MCF 10A (cell line): ENCODE measurements at regions not wholly inside any gene's neighbourhood (a gene's known extent, or its start where the extent isn't known, plus 50 kb on each side); places are given as distances from the start of the nearest gene placed in this dataset.

ENCODE experiments used
- BruUV-seq: library from RNA; stranded (reverse); fragments of 400-500 nt; replicated peaks from 2 replicates; lab custom pipeline; 2021; lab: Mats Ljungman, UMichigan
- CTCF ChIA-PET: fragments of 300-600 bp; sonication (Branson Sonifier 250); formaldehyde crosslinking; extraction: SDS; loops from one replicate; lab custom pipeline; 2021; ENCODE audit warnings: antibody characterized with exemption, inconsistent platforms; lab: Yijun Ruan, JAX
- POLR2A ChIA-PET: fragments of 300-600, 350-650 bp; sonication (Branson Sonifier 250); formaldehyde crosslinking; extraction: SDS; loops from one replicate; lab custom pipeline; 2020; ENCODE audit warnings: antibody characterized with exemption, inconsistent platforms; lab: Yijun Ruan, JAX
- DNase-seq: peaks from one replicate; pipeline ENCODE4 v3.0.0-alpha.2; 2018; ENCODE audit not compliant: unreplicated experiment
- H3K27ac Mint-ChIP-seq: one replicate; pipeline ENCODE4 v1.8.0; 2022; ENCODE audit warnings: mild to moderate bottlenecking, low read depth, mixed read lengths; ENCODE audit not compliant: unreplicated experiment
- H3K27me3 Mint-ChIP-seq: one replicate; pipeline ENCODE4 v1.8.0; 2022; ENCODE audit warnings: mixed read lengths; ENCODE audit not compliant: insufficient read depth, unreplicated experiment
- H3K36me3 Mint-ChIP-seq: one replicate; pipeline ENCODE4 v1.8.0; 2022; ENCODE audit warnings: mild to moderate bottlenecking, moderate library complexity, mixed read lengths; ENCODE audit not compliant: insufficient read depth, unreplicated experiment
- H3K4me1 Mint-ChIP-seq: one replicate; pipeline ENCODE4 v1.8.0; 2022; ENCODE audit warnings: mixed read lengths; ENCODE audit not compliant: insufficient read depth, unreplicated experiment
- H3K4me3 Mint-ChIP-seq: one replicate; pipeline ENCODE4 v1.8.0; 2022; ENCODE audit warnings: mild to moderate bottlenecking, moderate library complexity, mixed read lengths; ENCODE audit not compliant: unreplicated experiment
- H3K9me3 Mint-ChIP-seq: one replicate; pipeline ENCODE4 v1.8.0; 2022; ENCODE audit warnings: mixed read lengths; ENCODE audit not compliant: unreplicated experiment
- CTCF ChIP-seq: fragments of 200-600 bp; IDR thresholded peaks from one replicate; pipeline ENCODE4 v1.8.0; 2022; ENCODE audit warnings: antibody characterized with exemption, mild to moderate bottlenecking; ENCODE audit not compliant: unreplicated experiment
- intact Hi-C: fragments of 100-400 bp; cut with micrococcal nuclease; formaldehyde crosslinking; loops from 2 replicates; pipeline ENCODE4 v1.14.1; 2022

GRCh38 chr6:4188801-4189200, 53.4 kb upstream of the ECI2 start:
- CTCF ChIA-PET, result interaction anchor here (0.6 kb wide), 1 partner anchor 75 kb away, joined by 3 read pairs; no protein-coding TSS in a partner anchor
- DNase-seq, result no peak
- H3K36me3 Mint-ChIP-seq, result peaks cover 4% of the 10 kb centered on the region
- intact Hi-C loops, result no loop called here
- no peak for TF ChIP-seq CTCF
- peaks cover 9% of the 10 kb centered on the region for H3K4me1 Mint-ChIP-seq
- POLR2A ChIA-PET, result no interaction called here
- no peaks in the 10 kb centered on the region for H3K9me3 Mint-ChIP-seq
- no peak overlapping the region for H3K4me3 Mint-ChIP-seq
- H3K27me3 Mint-ChIP-seq, result no peaks in the 10 kb centered on the region
- no TSS peak for BruUV-seq
- H3K27ac Mint-ChIP-seq, result no peak overlapping the region

GRCh38 chr6:4187480-4187879, 52.1 kb upstream of the ECI2 start:
- POLR2A ChIA-PET, result interaction anchor here (1.1 kb wide), 1 partner anchor 15 kb away, joined by 4 read pairs; no protein-coding TSS in a partner anchor
- Mint-ChIP-seq H3K27me3 (no peaks in the 10 kb centered on the region), H3K4me3 (no peak overlapping the region), H3K36me3 (peaks cover 4% of the 10 kb centered on the region), H3K4me1 (peaks cover 9% of the 10 kb centered on the region), H3K9me3 (no peaks in the 10 kb centered on the region), H3K27ac (no peak overlapping the region)
- no peak for TF ChIP-seq CTCF
- intact Hi-C loops, result no loop called here
- no peak for DNase-seq
- no TSS peak for BruUV-seq
- CTCF ChIA-PET, result interaction anchor here (0.9 kb wide), 1 partner anchor 23 kb away, joined by 4 read pairs; no protein-coding TSS in a partner anchor

GRCh38 chr6:4186385-4186784, 51.0 kb upstream of the ECI2 start:
- H3K4me1 Mint-ChIP-seq, result peaks cover 9% of the 10 kb centered on the region
- no peak overlapping the region for H3K27ac Mint-ChIP-seq
- BruUV-seq, result no TSS peak
- ChIA-PET POLR2A (interaction anchor here (0.6 to 1.1 kb wide), 2 partner anchors 14 to 26 kb away, joined by 3 to 4 read pairs; no protein-coding TSS in a partner anchor), CTCF (interaction anchor here (0.9 kb wide), 1 partner anchor 24 kb away, joined by 4 read pairs; no protein-coding TSS in a partner anchor)
- peaks cover 4% of the 10 kb centered on the region for H3K36me3 Mint-ChIP-seq
- no peak for TF ChIP-seq CTCF
- intact Hi-C loops, result no loop called here
- no peaks in the 10 kb centered on the region for H3K27me3 Mint-ChIP-seq
- no peaks in the 10 kb centered on the region for H3K9me3 Mint-ChIP-seq
- no peak for DNase-seq
- H3K4me3 Mint-ChIP-seq, result no peak overlapping the region

GRCh38 chr6:4185846-4186245, 50.5 kb upstream of the ECI2 start:
- H3K27me3 Mint-ChIP-seq, result no peaks in the 10 kb centered on the region
- intact Hi-C loops, result no loop called here
- no peak overlapping the region for H3K4me3 Mint-ChIP-seq
- H3K4me1 Mint-ChIP-seq, result peaks cover 9% of the 10 kb centered on the region
- TF ChIP-seq CTCF, result no peak
- CTCF ChIA-PET, result no interaction called here
- H3K36me3 Mint-ChIP-seq, result peaks cover 4% of the 10 kb centered on the region
- no peak for DNase-seq
- BruUV-seq, result no TSS peak
- POLR2A ChIA-PET, result interaction anchor here (0.7 kb wide), 2 partner anchors 22 to 997 kb away, joined by 3 to 4 read pairs; no protein-coding TSS in a partner anchor
- H3K9me3 Mint-ChIP-seq, result no peaks in the 10 kb centered on the region
- H3K27ac Mint-ChIP-seq, result no peak overlapping the region
